ENCODE measurements at regions not wholly inside any gene's neighbourhood (a gene's known extent, or its start where the extent isn't known, plus 50 kb on each side); places are given as distances from the start of the nearest gene placed in this dataset.

GRCh38 chr12:93315907-93316622, 61.7 kb upstream of the NUDT4 start:
- no TSS peak for BruUV-seq (replicated peaks)
- peak overlapping the region; percentile 87 for H3K27ac ChIP-seq

DNA sequence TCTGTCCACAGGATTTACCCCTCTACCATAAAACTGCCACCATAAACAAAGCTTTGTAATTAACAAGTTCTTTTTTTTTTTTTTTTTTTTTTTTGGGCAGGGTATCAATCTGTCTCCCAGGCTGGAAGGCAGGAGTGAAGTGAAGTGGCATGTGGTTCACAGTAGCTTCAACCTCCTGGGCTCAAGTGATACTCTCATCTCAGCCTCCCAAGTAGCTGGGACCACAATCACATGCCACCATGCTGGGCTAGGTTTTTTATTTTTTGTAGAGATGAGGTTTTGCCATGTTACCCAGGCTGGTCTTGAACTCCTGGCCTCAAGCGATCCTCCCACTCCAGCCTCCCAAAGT, 61.1 kb upstream of the NUDT4 start:
- POLR2A ChIA-PET (ENCODE audit: unreplicated experiment), result interaction anchor here (0.6 kb wide), 1 partner anchor 363 kb away, joined by 10 read pairs; no protein-coding TSS in a partner anchor
- intact Hi-C loops (cut with micrococcal nuclease; ENCODE audit: unreplicated experiment), result no loop called here
- H3K4me1 ChIP-seq (replicated peaks; ENCODE audit: insufficient read depth), result peaks cover 52% of the 10 kb centered on the region

More at GRCh38 chr12:93315907-93316622, 61.7 kb upstream of the NUDT4 start:
- H2AFZ ChIP-seq, result no peak overlapping the region
- peak overlapping the region; percentile 59 for H3K4me3 ChIP-seq
- intact Hi-C loops (cut with micrococcal nuclease; ENCODE audit: unreplicated experiment), result loop anchor here (2.0 kb wide), 1 partner anchor 229 kb away; no protein-coding TSS in a partner anchor
- no peaks in the 10 kb centered on the region for H3K9me2 ChIP-seq (ENCODE audit: insufficient read depth)
- POLR2A ChIA-PET (ENCODE audit: unreplicated experiment), result interaction anchor here (0.6 to 0.7 kb wide), 2 partner anchors 362 to 1227 kb away, joined by 3 to 10 read pairs; no protein-coding TSS in a partner anchor
- H3K27me3 ChIP-seq (ENCODE audit: insufficient read depth, low read depth), result no peaks in the 10 kb centered on the region
- peaks cover 55% of the 10 kb centered on the region for H3K4me1 ChIP-seq (replicated peaks; ENCODE audit: insufficient read depth)
- H3K36me3 ChIP-seq (ENCODE audit: low read depth), result no peaks in the 10 kb centered on the region
- no peaks in the 10 kb centered on the region for H4K20me1 ChIP-seq (ENCODE audit: insufficient read depth)
- peak overlapping the region; percentile 81 for H3K4me2 ChIP-seq
- DNase-seq, result no peak
- CTCF ChIA-PET, result interaction anchor here (0.6 kb wide), 2 partner anchors 71 to 233 kb away, joined by 3 to 8 read pairs; no protein-coding TSS in a partner anchor
- no peaks in the 10 kb centered on the region for H3K79me2 ChIP-seq (ENCODE audit: low read depth)
- H3F3A ChIP-seq (ENCODE audit: insufficient read depth, low read depth), result peaks cover 25% of the 10 kb centered on the region
- no peaks in the 10 kb centered on the region for H3K9me3 ChIP-seq (ENCODE audit: insufficient read depth, low read depth)
- TF ChIP-seq EZH2 (IDR thresholded peaks at IDR 0.05; ENCODE audit: low read depth), result no peak
- TF ChIP-seq CTCF (conservative IDR thresholded peaks at IDR 0.05), result no peak

GRCh38 chr12:93317227-93317626, 60.5 kb upstream of the NUDT4 start:
- no peaks in the 10 kb centered on the region for H3K36me3 ChIP-seq (ENCODE audit: low read depth)
- H3F3A ChIP-seq (ENCODE audit: insufficient read depth, low read depth), result peaks cover 25% of the 10 kb centered on the region
- intact Hi-C loops (cut with micrococcal nuclease; ENCODE audit: unreplicated experiment), result no loop called here
- peak; percentile 50 to 89 for DNase-seq
- H3K4me2 ChIP-seq, result 0 out of 2 replicates have a peak overlapping the region, but pooled peaks have one; percentile 24
- H4K20me1 ChIP-seq (ENCODE audit: insufficient read depth), result no peaks in the 10 kb centered on the region
- 0 out of 2 replicates have a peak overlapping the region, but pooled peaks have one; percentile 29 for H2AFZ ChIP-seq
- H3K27me3 ChIP-seq (ENCODE audit: insufficient read depth, low read depth), result no peaks in the 10 kb centered on the region
- ChIA-PET CTCF (no interaction called here), POLR2A (ENCODE audit: unreplicated experiment) (interaction anchor here (0.6 to 0.7 kb wide), 3 partner anchors 18 to 221 kb away, joined by 3 to 6 read pairs (median 3); no protein-coding TSS in a partner anchor)
- H3K9me3 ChIP-seq (ENCODE audit: insufficient read depth, low read depth), result no peaks in the 10 kb centered on the region
- TF ChIP-seq CTCF (conservative IDR thresholded peaks at IDR 0.05), result no peak
- no peak overlapping the region for H3K4me3 ChIP-seq
- peaks cover 45% of the 10 kb centered on the region for H3K4me1 ChIP-seq (replicated peaks; ENCODE audit: insufficient read depth)
- H3K27ac ChIP-seq, result peak overlapping the region; percentile 37; the same call in 1 of the 2 replicates
- no peaks in the 10 kb centered on the region for H3K9me2 ChIP-seq (ENCODE audit: insufficient read depth)
- no TSS peak for BruUV-seq (replicated peaks)
- H3K79me2 ChIP-seq (ENCODE audit: low read depth), result no peaks in the 10 kb centered on the region

More for the DNA sequence above, 61.1 kb upstream of the NUDT4 start:
- no peaks in the 10 kb centered on the region for H3K79me2 ChIP-seq (ENCODE audit: low read depth)
- BruUV-seq (replicated peaks), result no TSS peak
- peaks cover 25% of the 10 kb centered on the region for H3F3A ChIP-seq (ENCODE audit: insufficient read depth, low read depth)
- no peaks in the 10 kb centered on the region for H3K9me3 ChIP-seq (ENCODE audit: insufficient read depth, low read depth)
- no peak overlapping the region for H3K4me3 ChIP-seq
- no peak overlapping the region for H3K27ac ChIP-seq
- no peaks in the 10 kb centered on the region for H3K27me3 ChIP-seq (ENCODE audit: insufficient read depth, low read depth)
- TF ChIP-seq CTCF (conservative IDR thresholded peaks at IDR 0.05) (no peak), EZH2 (IDR thresholded peaks at IDR 0.05; ENCODE audit: low read depth) (no peak)
- no peak for DNase-seq
- CTCF ChIA-PET, result interaction anchor here (0.6 kb wide), 2 partner anchors 72 to 234 kb away, joined by 3 to 8 read pairs; no protein-coding TSS in a partner anchor
- H4K20me1 ChIP-seq (ENCODE audit: insufficient read depth), result no peaks in the 10 kb centered on the region
- H2AFZ ChIP-seq, result no peak overlapping the region
- H3K9me2 ChIP-seq (ENCODE audit: insufficient read depth), result no peaks in the 10 kb centered on the region
- peak overlapping the region; percentile 81; the same call in 1 of the 2 replicates for H3K4me2 ChIP-seq
- no peaks in the 10 kb centered on the region for H3K36me3 ChIP-seq (ENCODE audit: low read depth)
